HEK293T (cell line): ENCODE measurements at regions not wholly inside any gene's neighbourhood (a gene's known extent, or its start where the extent isn't known, plus 50 kb on each side); places are given as distances from the start of the nearest gene placed in this dataset.
"Not testable (repeated sequence)": the region's sequence is repeated elsewhere in the genome, so short reads cannot be mapped to it uniquely, and the experiment has no call there.

Source experiments
- CTCF ChIA-PET: fragments of 350-600 bp; formaldehyde crosslinking; extraction: SDS; loops from one replicate; lab custom pipeline; 2021; ENCODE audit warnings: antibody characterized with exemption, inconsistent platforms; lab: Yijun Ruan, JAX
- POLR2A ChIA-PET: fragments of 350-600 bp; formaldehyde crosslinking; extraction: SDS; loops from one replicate; lab custom pipeline; 2020; ENCODE audit warnings: antibody characterized with exemption, inconsistent platforms; lab: Yijun Ruan, JAX
- DNase-seq: peaks from one replicate; pipeline ENCODE4 v3.0.0; 2012; ENCODE audit warnings: mixed read lengths; ENCODE audit errors: extremely low spot score
- ARNT ChIP-seq: fragments of 450-650 bp; IDR thresholded peaks from 2 replicates; pipeline ENCODE4 v1.6.1; 2017; ENCODE audit warnings: mild to moderate bottlenecking
- BHLHE40 ChIP-seq: fragments of 450-650 bp; IDR thresholded peaks from 2 replicates; pipeline ENCODE4 v1.6.1; 2016; ENCODE audit warnings: mild to moderate bottlenecking, moderate library complexity, borderline replicate concordance
- CTBP1 ChIP-seq: fragments of 450-650 bp; IDR thresholded peaks from 2 replicates; pipeline ENCODE4 v1.6.1; 2016; ENCODE audit warnings: borderline replicate concordance
- ELF4 ChIP-seq: fragments of 450-650 bp; IDR thresholded peaks from 2 replicates; pipeline ENCODE4 v1.6.1; 2017; ENCODE audit warnings: antibody characterized with exemption
- FOXA1 ChIP-seq: fragments of 450-650 bp; IDR thresholded peaks from 2 replicates; pipeline ENCODE4 v1.6.1; 2016; ENCODE audit warnings: mild to moderate bottlenecking
- FOXK2 ChIP-seq: fragments of 450-650 bp; IDR thresholded peaks from 2 replicates; pipeline ENCODE4 v1.6.1; 2016; ENCODE audit warnings: mild to moderate bottlenecking
- HDGF ChIP-seq: fragments of 450-650 bp; IDR thresholded peaks from 2 replicates; pipeline ENCODE4 v1.6.1; 2017; ENCODE audit warnings: antibody characterized with exemption, borderline replicate concordance
- L3MBTL2 ChIP-seq: fragments of 450-650 bp; conservative IDR thresholded peaks from 2 replicates; pipeline ENCODE4 v1.6.1; 2016; ENCODE audit warnings: mild to moderate bottlenecking
- LEF1 ChIP-seq: fragments of 450-650 bp; IDR thresholded peaks from 2 replicates; pipeline ENCODE4 v1.6.1; 2017; ENCODE audit warnings: mild to moderate bottlenecking, borderline replicate concordance
- NFRKB ChIP-seq: fragments of 450-650 bp; IDR thresholded peaks from 2 replicates; pipeline ENCODE4 v1.6.1; 2016; ENCODE audit warnings: mild to moderate bottlenecking, moderate library complexity
- SP1 ChIP-seq: fragments of 450-650 bp; IDR thresholded peaks from 2 replicates; pipeline ENCODE4 v1.6.1; 2017
- SUZ12 ChIP-seq: fragments of 450-650 bp; IDR thresholded peaks from 2 replicates; pipeline ENCODE4 v1.6.1; 2016; ENCODE audit warnings: mild to moderate bottlenecking
- TARDBP ChIP-seq: fragments of 450-650 bp; IDR thresholded peaks from 2 replicates; pipeline ENCODE4 v1.6.1; 2016
- ZNF384 ChIP-seq: fragments of 450-650 bp; IDR thresholded peaks from 2 replicates; pipeline ENCODE4 v1.6.1; 2016
- TF ChIP-seq, protein P1 (sequence below): fragments of 450-650 bp; IDR thresholded peaks from 2 replicates; pipeline ENCODE4 v1.6.1; 2016

DNA sequence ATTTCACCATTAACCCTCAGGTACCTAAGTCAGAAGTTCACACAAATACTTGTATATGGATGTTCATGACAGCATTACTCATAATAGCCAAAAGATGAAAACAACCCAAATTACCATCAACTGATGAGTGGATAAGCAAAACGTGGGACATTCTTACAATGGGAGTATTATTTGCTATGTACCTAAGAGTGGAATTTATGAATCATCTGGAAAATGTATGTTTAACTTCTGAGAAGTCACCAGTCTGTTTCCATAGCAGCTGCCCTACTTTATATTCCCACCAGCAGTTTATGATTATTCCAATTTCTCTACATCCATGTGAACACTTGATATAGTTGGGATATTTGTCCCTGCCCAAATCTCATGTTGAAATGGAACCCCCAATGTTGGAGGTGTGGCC, 1478.9 kb downstream of the PCDH19 start:
- CTCF ChIA-PET, result no interaction called here
- POLR2A ChIA-PET, result no interaction called here
- no peak for DNase-seq
- TF ChIP-seq BHLHE40 (no peak), SUZ12 (no peak)

DNA sequence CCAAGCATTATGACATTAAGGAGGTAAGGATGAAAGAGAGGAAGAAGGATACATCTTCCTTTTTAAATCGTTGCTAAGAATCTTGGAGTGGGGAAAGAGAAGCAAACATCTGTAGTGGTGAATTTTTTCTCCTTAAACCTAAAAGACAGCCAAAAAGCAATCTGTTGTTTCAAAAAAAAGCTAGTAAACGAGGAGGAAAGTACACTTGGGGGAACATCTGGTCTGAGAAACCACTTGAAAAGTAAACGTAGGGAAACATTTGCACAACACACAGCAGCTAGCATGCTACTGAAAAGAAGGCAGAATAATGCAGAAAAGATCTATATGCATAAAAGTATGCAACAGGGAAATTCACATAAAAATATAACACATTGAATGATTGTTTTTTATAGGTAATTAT, 1485.6 kb downstream of the PCDH19 start:
- no peak for TF ChIP-seq ELF4
- no peak for TF ChIP-seq FOXA1
- TF ChIP-seq SP1, result no peak
- TF ChIP-seq L3MBTL2, result no peak
- no peak for TF ChIP-seq CTBP1
- no peak for TF ChIP-seq FOXK2
- no peak for TF ChIP-seq ARNT
- TF ChIP-seq SUZ12, result no peak
- no peak for TF ChIP-seq ZNF384
- no peak for DNase-seq
- ChIA-PET POLR2A (no interaction called here), CTCF (no interaction called here)

DNA sequence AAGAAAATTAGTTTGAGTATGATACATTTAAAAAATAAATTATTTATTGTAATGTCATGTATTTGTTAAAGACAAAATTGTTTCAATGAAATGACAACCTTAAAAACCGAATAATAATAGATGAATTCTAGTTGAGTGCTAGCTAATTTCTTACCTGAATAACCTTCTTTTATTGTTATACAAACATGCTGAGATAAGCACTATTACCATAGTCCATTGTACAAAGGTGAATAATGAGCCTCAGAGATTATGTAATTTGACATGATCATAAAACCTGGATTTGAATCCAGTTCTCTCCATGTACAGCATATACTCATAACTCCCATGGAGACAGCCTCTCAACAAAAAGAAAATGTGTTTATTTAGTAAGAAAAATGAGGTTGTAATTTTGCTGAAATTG, 1512.9 kb downstream of the PCDH19 start:
- CTCF ChIA-PET, result no interaction called here
- DNase-seq, result no peak
- POLR2A ChIA-PET, result no interaction called here
- TF ChIP-seq FOXA1, result no peak
- TF ChIP-seq SP1, result no peak
- TF ChIP-seq TARDBP, result no peak
- TF ChIP-seq LEF1, result no peak
- no peak for TF ChIP-seq HDGF
- TF ChIP-seq, protein P1, sequence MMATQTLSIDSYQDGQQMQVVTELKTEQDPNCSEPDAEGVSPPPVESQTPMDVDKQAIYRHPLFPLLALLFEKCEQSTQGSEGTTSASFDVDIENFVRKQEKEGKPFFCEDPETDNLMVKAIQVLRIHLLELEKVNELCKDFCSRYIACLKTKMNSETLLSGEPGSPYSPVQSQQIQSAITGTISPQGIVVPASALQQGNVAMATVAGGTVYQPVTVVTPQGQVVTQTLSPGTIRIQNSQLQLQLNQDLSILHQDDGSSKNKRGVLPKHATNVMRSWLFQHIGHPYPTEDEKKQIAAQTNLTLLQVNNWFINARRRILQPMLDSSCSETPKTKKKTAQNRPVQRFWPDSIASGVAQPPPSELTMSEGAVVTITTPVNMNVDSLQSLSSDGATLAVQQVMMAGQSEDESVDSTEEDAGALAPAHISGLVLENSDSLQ, result no peak
- TF ChIP-seq L3MBTL2, result no peak
- TF ChIP-seq ZNF384, result no peak
- TF ChIP-seq NFRKB, result no peak
- no peak for TF ChIP-seq FOXK2
- no peak for TF ChIP-seq BHLHE40

DNA sequence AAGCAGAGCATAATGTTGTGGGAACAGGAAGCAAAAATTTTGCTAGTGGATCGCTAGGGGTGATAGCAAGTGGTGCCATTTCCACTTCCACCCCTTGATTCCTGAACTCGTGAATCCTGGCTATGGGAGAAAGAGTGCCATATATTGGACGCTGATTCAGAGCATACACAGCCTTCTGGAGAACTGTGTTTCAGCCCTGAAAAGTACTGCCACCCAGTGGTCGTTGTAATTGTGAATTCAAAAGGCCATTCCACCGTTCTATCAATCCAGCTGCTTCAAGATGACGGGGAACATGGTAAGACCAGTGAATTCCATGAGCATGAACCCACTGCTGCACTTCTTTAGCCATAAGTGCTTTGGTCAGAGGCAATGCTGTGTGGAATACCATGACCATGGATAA, 1559.4 kb downstream of the PCDH19 start:
- DNase-seq, result peak; percentile 4
- POLR2A ChIA-PET, CTCF ChIA-PET: not testable (repeated sequence)
